ENCODE measurements at regions not wholly inside any gene's neighbourhood (a gene's known extent, or its start where the extent isn't known, plus 50 kb on each side); places are given as distances from the start of the nearest gene placed in this dataset.

DNA sequence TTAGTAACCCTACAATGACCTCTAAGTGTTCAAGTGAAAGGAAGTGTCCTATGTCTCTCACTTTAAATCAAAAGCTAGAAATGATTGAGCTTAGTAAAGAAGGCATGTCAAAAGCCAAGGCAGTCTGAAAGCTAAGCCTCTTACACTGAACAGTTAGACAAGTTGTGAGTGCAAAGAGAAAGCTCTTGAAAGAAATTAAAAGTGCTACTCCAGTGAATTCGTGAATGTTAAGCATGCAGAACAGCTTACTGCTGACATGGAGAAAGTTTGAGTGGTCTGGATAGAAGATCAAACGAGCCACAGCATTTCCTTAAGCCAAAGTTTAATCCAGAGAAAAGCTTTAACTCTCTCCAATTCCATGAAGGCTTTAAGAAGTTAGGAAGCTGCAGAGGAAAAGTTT lies 373.7 kb downstream of the NR4A2 start:
- CTCF ChIA-PET: no interaction called here
- no peaks in the 10 kb centered on the region for H4K20me1 ChIP-seq (replicated peaks; ENCODE audit: control insufficient read depth, extremely low read depth, insufficient read depth, low read length)
- no peak overlapping the region for H2AFZ ChIP-seq (ENCODE audit: low read depth, low read length)
- FAIRE-seq (no peak), DNase-seq (ENCODE audit: low read depth, low spot score) (no peak)
- no peak overlapping the region for H3K4me3 ChIP-seq (replicated peaks in 1 of 3; ENCODE audit: insufficient read depth in 1 of 3, low read depth in 1 of 3, low read length in 3 of 3)
- no peak overlapping the region for H3K27ac ChIP-seq (ENCODE audit: insufficient read depth, low read depth, low read length)
- dilution Hi-C loops (cut with MboI; ENCODE audit: extremely low pct_ligation_motif_present, low sequenced_read_pairs): no loop called here
- no peak overlapping the region for H3K4me2 ChIP-seq (ENCODE audit: insufficient read depth, low read length)
- no TSS peak for BruUV-seq (replicated peaks)
- POLR2A ChIA-PET: no interaction called here
- H3K79me2 ChIP-seq (ENCODE audit: control insufficient read depth, insufficient read depth, low read length): no peaks in the 10 kb centered on the region
- no peaks in the 10 kb centered on the region for H3K9me3 ChIP-seq (replicated peaks; ENCODE audit: control insufficient read depth, insufficient read depth, low read length)
- no peaks in the 10 kb centered on the region for H3K4me1 ChIP-seq (ENCODE audit: control insufficient read depth, extremely low read depth, insufficient read depth, low read length)
- H3K9me1 ChIP-seq (replicated peaks; ENCODE audit: control insufficient read depth, extremely low read depth, insufficient read depth, low read length): no peaks in the 10 kb centered on the region
- H3K9ac ChIP-seq (replicated peaks; ENCODE audit: extremely low read depth, insufficient read depth, low read length): no peak overlapping the region
- intact Hi-C loops (cut with micrococcal nuclease): no loop called here
- no peaks in the 10 kb centered on the region for H3K27me3 ChIP-seq (ENCODE audit: control insufficient read depth in 2 of 2, insufficient read depth in 2 of 2, low read length in 2 of 2)
- no peaks in the 10 kb centered on the region for H3K36me3 ChIP-seq (ENCODE audit: control insufficient read depth in 2 of 2, extremely low read depth in 1 of 2, insufficient read depth in 2 of 2, low read length in 2 of 2)
- TF ChIP-seq EZH2 (IDR thresholded peaks at IDR 0.05; ENCODE audit: borderline replicate concordance, low read depth, low read length, severe bottlenecking) (no peak), POLR2AphosphoS5 (IDR thresholded peaks at IDR 0.05; ENCODE audit: insufficient read depth, low read depth, low read length) (no peak), GATA2 (IDR thresholded peaks at IDR 0.05; ENCODE audit: insufficient read depth, insufficient read length, low read depth, low read length) (no peak), FOS (IDR thresholded peaks at IDR 0.05; ENCODE audit: borderline replicate concordance, insufficient read depth, low read length) (no peak), POLR2A (IDR thresholded peaks at IDR 0.05; ENCODE audit: low read depth, low read length) (no peak), JUN (IDR thresholded peaks at IDR 0.05; ENCODE audit: borderline replicate concordance, insufficient read depth, insufficient read length, low read depth) (no peak), MYC (IDR thresholded peaks at IDR 0.05; ENCODE audit: low read depth, low read length) (no peak)
- TF ChIP-seq, protein P1, sequence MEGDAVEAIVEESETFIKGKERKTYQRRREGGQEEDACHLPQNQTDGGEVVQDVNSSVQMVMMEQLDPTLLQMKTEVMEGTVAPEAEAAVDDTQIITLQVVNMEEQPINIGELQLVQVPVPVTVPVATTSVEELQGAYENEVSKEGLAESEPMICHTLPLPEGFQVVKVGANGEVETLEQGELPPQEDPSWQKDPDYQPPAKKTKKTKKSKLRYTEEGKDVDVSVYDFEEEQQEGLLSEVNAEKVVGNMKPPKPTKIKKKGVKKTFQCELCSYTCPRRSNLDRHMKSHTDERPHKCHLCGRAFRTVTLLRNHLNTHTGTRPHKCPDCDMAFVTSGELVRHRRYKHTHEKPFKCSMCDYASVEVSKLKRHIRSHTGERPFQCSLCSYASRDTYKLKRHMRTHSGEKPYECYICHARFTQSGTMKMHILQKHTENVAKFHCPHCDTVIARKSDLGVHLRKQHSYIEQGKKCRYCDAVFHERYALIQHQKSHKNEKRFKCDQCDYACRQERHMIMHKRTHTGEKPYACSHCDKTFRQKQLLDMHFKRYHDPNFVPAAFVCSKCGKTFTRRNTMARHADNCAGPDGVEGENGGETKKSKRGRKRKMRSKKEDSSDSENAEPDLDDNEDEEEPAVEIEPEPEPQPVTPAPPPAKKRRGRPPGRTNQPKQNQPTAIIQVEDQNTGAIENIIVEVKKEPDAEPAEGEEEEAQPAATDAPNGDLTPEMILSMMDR (IDR thresholded peaks at IDR 0.05; ENCODE audit: extremely low read depth in 1 of 2, insufficient read depth in 1 of 2, low read depth in 1 of 2, low read length in 2 of 2): no peak
- TF ChIP-seq, protein P2, sequence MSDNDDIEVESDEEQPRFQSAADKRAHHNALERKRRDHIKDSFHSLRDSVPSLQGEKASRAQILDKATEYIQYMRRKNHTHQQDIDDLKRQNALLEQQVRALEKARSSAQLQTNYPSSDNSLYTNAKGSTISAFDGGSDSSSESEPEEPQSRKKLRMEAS (IDR thresholded peaks at IDR 0.05; ENCODE audit: insufficient read depth, insufficient read length): no peak
